Upper lobe of right lung (tissue), 1 donor: ENCODE measurements at regions not wholly inside any gene's neighbourhood (a gene's known extent, or its start where the extent isn't known, plus 50 kb on each side); places are given as distances from the start of the nearest gene placed in this dataset.

Experiments
- ATAC-seq: fragments of 200-7000 bp; cut with Tn5 transposase; one replicate; pipeline ENCODE4 v1.9.1; 2020; ENCODE audit warnings: mild to moderate bottlenecking, moderate library complexity
- DNase-seq: peaks from one replicate; pipeline ENCODE4 v3.0.0-alpha.2; 2020
- H3K27ac ChIP-seq: fragments of 200-600 bp; one replicate; pipeline ENCODE4 v1.8.0; 2022
- H3K27me3 ChIP-seq: fragments of 200-600 bp; one replicate; pipeline ENCODE4 v1.8.0; 2022; ENCODE audit warnings: mild to moderate bottlenecking
- H3K36me3 ChIP-seq: fragments of 200-600 bp; one replicate; pipeline ENCODE4 v1.8.0; 2022
- H3K4me1 ChIP-seq: fragments of 200-600 bp; one replicate; pipeline ENCODE4 v1.8.0; 2022
- H3K4me3 ChIP-seq: fragments of 200-600 bp; one replicate; pipeline ENCODE4 v1.8.0; 2022; ENCODE audit warnings: mild to moderate bottlenecking
- H3K9me3 ChIP-seq: fragments of 200-600 bp; one replicate; pipeline ENCODE4 v1.8.0; 2022
- intact Hi-C: fragments of 100-400 bp; cut with DNase I; formaldehyde crosslinking; loops from one replicate; pipeline ENCODE4 v1.11.0; 2022
- TF ChIP-seq, protein P1 (sequence below): fragments of 200-600 bp; IDR thresholded peaks from one replicate; pipeline ENCODE4 v1.8.0; 2022; ENCODE audit warnings: antibody characterized with exemption
- donor health status: DM: no; HTN: yes; CAD: no; lungs with severe emphysema.

DNA sequence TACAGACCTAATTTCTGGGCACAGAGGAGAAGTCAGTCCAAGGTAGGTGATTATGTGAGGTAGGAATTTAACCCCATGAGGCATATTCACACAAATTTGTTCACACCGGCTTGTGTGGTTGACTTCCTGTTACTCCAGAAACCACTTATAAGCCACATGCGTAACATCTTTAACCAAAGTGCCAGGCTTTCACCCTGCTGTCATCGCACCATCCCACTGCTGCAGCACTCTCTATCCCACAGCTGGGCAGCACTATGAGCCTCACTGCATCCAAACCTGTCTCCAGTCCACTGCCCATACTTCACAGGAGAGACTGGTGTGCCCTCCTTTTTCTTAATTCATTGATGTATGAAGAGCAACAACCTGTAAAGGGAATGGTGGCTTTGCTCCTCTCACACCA lies 128.2 kb upstream of the ARGLU1 start:
- Histone ChIP-seq H3K4me1 (no peaks in the 10 kb centered on the region), H3K9me3 (no peaks in the 10 kb centered on the region), H3K27ac (no peak overlapping the region), H3K27me3 (no peaks in the 10 kb centered on the region), H3K36me3 (no peaks in the 10 kb centered on the region), H3K4me3 (no peak overlapping the region)
- intact Hi-C loops = no loop called here
- TF ChIP-seq, protein P1, sequence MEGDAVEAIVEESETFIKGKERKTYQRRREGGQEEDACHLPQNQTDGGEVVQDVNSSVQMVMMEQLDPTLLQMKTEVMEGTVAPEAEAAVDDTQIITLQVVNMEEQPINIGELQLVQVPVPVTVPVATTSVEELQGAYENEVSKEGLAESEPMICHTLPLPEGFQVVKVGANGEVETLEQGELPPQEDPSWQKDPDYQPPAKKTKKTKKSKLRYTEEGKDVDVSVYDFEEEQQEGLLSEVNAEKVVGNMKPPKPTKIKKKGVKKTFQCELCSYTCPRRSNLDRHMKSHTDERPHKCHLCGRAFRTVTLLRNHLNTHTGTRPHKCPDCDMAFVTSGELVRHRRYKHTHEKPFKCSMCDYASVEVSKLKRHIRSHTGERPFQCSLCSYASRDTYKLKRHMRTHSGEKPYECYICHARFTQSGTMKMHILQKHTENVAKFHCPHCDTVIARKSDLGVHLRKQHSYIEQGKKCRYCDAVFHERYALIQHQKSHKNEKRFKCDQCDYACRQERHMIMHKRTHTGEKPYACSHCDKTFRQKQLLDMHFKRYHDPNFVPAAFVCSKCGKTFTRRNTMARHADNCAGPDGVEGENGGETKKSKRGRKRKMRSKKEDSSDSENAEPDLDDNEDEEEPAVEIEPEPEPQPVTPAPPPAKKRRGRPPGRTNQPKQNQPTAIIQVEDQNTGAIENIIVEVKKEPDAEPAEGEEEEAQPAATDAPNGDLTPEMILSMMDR = no peak
- no peak for DNase-seq
- ATAC-seq = no peak

DNA sequence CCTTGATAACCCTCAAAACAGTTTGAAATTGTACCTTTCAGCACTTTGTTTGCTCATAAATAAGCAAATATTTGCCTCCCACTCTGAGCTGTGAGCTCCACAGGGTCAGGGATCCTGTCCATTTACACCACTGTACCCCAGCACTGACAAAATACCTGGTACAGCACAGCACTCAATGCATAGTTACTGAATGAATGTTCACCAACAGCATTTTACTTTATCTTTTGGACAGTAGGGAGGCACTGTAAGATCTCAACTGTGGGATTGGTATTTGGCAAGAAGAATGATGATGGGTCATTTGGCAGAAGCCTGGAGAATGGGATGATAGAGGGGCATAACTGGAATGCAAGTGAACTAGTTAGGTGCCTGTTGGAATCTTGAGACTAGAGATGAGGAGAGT lies 127.2 kb upstream of the ARGLU1 start:
- TF ChIP-seq, protein P1 = no peak
- Histone ChIP-seq H3K4me1 (no peaks in the 10 kb centered on the region), H3K4me3 (no peak overlapping the region), H3K36me3 (no peaks in the 10 kb centered on the region), H3K27ac (no peak overlapping the region), H3K27me3 (no peaks in the 10 kb centered on the region), H3K9me3 (no peaks in the 10 kb centered on the region)
- intact Hi-C loops = no loop called here
- ATAC-seq (no peak), DNase-seq (no peak)

DNA sequence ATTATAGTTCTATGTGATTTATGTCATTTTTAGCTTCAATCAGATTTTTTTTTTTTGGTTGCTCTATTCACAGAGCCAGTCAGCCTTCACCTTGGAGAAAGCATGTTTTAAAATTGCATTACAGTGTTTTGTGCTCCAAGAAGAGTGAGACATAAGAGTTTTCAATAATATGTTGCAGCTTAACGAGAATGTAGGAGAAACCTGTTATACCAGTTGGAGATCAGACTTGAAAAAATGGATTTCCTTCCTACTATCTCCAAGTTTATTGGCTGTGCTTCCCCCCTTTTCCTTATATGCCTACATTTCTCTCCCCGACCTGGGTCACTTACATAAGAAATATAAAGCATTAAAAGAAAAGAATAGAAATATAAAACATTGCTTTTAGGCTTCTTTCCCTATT lies 123.9 kb upstream of the ARGLU1 start:
- Histone ChIP-seq H3K4me3 (no peak overlapping the region), H3K4me1 (no peaks in the 10 kb centered on the region), H3K36me3 (no peaks in the 10 kb centered on the region), H3K27ac (no peak overlapping the region), H3K27me3 (no peaks in the 10 kb centered on the region), H3K9me3 (no peaks in the 10 kb centered on the region)
- no peak for DNase-seq
- TF ChIP-seq, protein P1 = no peak
- ATAC-seq = no peak
- intact Hi-C loops = no loop called here

DNA sequence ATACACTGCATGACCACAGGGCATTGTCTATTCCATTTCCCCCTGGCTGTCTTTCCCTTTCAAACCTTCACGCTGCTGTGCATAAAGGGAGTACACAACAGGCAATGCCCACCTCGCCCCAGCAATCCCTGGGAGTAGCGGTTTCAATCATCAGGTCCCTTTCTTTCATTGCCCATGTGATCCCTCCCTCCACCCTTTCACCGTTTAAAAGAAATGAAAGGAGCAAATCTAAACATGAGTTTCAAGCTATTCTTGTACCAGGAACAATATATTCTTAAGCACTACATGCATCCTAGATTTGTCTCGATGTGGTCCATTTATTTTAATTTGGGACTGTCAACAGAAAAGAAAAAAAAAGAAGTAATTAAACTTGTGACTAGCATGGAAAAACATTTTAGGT lies 123.4 kb upstream of the ARGLU1 start:
- intact Hi-C loops = no loop called here
- Histone ChIP-seq H3K4me3 (no peak overlapping the region), H3K36me3 (no peaks in the 10 kb centered on the region), H3K27me3 (no peaks in the 10 kb centered on the region), H3K4me1 (no peaks in the 10 kb centered on the region), H3K9me3 (no peaks in the 10 kb centered on the region), H3K27ac (no peak overlapping the region)
- ATAC-seq (no peak), DNase-seq (no peak)
- TF ChIP-seq, protein P1 = no peak

DNA sequence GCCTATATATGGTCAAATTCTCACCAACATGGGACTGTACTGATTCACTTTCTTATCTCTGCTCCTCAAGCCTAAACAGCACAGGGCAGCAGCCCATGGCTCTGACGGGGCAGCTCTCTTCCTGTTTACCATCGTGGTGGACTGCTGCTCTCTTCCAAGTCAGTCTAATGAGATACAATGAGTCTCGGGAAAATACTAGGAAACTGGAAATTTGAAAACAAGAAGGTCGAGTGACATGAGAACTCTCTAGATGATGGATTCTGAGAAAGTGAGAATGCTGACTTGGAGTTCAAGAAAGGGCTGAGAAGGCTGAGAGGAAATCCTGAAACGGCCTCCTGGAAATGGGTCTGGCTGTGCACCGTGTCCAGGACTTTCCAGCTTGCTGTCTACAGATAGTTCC lies 122.8 kb upstream of the ARGLU1 start:
- no peak overlapping the region for H3K27ac ChIP-seq
- H3K9me3 ChIP-seq = no peaks in the 10 kb centered on the region
- H3K4me1 ChIP-seq = no peaks in the 10 kb centered on the region
- DNase-seq (no peak), ATAC-seq (peak; percentile 58)
- intact Hi-C loops = no loop called here
- no peaks in the 10 kb centered on the region for H3K36me3 ChIP-seq
- TF ChIP-seq, protein P1 = no peak
- no peaks in the 10 kb centered on the region for H3K27me3 ChIP-seq
- H3K4me3 ChIP-seq = no peak overlapping the region

DNA sequence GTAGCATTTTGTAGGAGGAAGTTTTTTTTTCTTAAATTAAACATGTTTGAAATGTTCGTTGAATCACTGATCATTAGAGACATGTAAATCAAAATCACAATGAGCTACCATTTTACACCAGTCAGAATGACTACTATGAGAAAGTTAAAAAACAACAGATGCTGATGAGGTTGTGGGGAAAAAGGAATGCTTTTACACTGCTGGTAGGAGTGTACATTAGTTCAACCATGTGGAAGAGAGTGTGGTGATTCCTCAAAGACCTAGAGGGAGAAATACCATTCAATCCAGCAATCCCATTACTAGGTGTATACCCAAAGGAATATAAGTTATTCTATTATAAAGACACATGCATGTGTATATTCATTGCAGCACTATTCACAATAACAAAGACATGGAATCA lies 122.0 kb upstream of the ARGLU1 start:
- no peaks in the 10 kb centered on the region for H3K27me3 ChIP-seq
- TF ChIP-seq, protein P1 = no peak
- no peak for DNase-seq
- no peaks in the 10 kb centered on the region for H3K9me3 ChIP-seq
- H3K27ac ChIP-seq = no peak overlapping the region
- no peak overlapping the region for H3K4me3 ChIP-seq
- no peaks in the 10 kb centered on the region for H3K36me3 ChIP-seq
- no peak for ATAC-seq
- no peaks in the 10 kb centered on the region for H3K4me1 ChIP-seq
- intact Hi-C loops = no loop called here
